Right lobe of liver (tissue), 4 donors: ENCODE measurements at regions not wholly inside any gene's neighbourhood (a gene's known extent, or its start where the extent isn't known, plus 50 kb on each side); places are given as distances from the start of the nearest gene placed in this dataset.

Experiments
- CTCF ChIP-seq, 4 donors: fragments of 200-600 bp in 3 of 4; fragments of 450-650 bp in 1 of 4; IDR thresholded peaks; one replicate each; pipeline versions ENCODE4 v1.5.1 to v1.8.0; 2016 to 2022; ENCODE audit warnings: antibody characterized with exemption in 4 of 4, mild to moderate bottlenecking in 2 of 4
- POLR2A ChIP-seq: fragments of 450-650 bp; IDR thresholded peaks from one replicate; pipeline ENCODE4 v1.6.1; 2017; ENCODE audit warnings: antibody characterized with exemption, mild to moderate bottlenecking
- donor health status: DM: no; HTN: no; CAD: no.
- donor health status: DM: no; HTN: no; CAD: no.
- donor health status: DM: no; HTN: yes; CAD: no.

DNA sequence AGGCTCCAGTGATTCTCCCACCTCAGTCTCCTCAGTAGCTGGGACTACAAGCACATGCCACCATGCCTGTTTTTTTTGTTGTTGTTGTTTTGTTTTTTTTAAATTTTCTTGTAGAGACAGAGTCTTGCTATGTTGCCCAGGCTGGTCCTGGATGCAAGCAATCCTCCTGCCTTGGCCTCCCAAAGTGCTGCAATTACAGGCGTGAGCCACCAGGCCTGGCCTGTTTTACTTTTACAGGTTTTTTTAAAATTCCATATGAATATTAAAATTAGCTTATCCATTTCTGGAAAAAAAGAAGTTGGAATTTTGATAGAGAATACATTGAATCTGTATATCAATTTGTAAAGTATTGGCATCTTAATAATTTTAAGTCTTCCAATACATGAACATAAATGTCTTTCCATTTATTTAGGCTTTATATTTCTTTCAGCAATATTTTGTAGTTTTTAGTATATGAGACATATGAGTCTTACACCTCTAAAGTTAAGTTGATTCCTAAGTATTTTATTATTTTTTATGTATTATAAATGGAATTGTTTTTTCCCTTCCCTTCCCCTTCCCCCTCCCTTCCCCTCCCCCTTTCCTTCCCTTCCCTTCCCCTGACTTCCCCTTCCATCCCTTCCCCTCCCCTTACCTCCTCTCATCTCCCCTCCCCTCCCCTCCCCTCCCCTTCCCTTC is 323.5 kb upstream of the SALL1 start:
- no peak for TF ChIP-seq CTCF (IDR thresholded peaks at IDR 0.05)
- TF ChIP-seq POLR2A = no peak
